Fibroblast of skin of abdomen (primary cell): ENCODE measurements at regions not wholly inside any gene's neighbourhood (a gene's known extent, or its start where the extent isn't known, plus 50 kb on each side); places are given as distances from the start of the nearest gene placed in this dataset.

Source experiments
- DNase-seq: peaks from one replicate; pipeline ENCODE4 v3.0.0-alpha.2; 2013

DNA sequence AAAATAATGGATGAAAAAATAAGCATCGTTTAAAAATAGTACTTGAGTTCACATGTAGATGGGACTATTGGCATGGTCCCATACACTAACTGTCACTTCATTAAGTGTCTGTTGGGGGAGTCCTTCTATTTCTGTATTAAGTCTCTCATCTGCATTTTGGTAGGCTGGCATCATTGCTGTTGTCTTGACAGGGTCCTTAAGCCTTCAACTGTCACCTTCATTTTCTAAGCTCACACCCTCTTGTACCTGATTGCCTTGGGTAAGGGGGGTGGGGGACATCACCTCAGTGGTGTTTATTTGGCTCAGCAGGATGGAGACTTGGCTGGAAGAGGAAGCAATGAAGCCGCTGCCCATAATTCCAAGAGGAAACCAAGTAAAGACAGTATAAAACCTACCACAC lies 202.0 kb upstream of the VEPH1 start:
- no peak for DNase-seq

DNA sequence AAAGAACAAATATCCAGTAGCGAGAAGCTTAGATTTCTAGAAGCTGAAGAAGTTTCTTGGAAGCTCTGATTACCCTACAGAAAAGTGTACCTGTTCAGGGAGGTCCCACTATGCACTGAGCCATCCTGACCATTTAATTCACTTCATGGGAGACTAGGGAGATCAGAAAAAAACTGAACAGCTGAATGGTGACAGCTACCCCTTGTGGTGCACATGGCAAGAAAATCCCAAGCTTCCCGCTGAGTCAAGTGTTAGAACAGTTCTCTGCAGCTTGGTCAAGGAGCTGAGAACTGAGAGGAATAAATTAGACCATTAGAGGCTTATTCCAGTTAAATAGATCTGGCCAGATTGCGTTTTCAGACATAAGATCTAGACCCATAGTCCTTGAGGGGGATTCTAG lies 197.2 kb upstream of the VEPH1 start:
- no peak for DNase-seq

DNA sequence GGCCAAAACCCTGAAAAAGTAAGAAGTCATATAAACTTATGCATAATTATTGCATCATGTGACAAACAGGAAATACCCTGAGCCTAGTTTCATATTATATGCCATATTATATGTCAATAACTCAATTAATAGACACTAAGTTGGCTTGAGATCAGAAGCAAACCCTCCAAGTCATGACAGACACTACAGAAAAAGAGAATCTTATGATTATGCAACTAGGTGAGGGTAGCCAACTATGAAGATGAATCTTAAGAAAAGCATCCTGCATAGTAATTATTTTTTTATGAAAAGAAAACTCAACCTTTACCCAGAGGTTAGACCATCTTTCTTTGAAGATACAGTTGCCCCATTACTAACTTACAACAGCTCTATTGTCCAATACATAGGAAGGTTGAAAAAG lies 192.4 kb upstream of the VEPH1 start:
- peak; percentile 34 for DNase-seq

DNA sequence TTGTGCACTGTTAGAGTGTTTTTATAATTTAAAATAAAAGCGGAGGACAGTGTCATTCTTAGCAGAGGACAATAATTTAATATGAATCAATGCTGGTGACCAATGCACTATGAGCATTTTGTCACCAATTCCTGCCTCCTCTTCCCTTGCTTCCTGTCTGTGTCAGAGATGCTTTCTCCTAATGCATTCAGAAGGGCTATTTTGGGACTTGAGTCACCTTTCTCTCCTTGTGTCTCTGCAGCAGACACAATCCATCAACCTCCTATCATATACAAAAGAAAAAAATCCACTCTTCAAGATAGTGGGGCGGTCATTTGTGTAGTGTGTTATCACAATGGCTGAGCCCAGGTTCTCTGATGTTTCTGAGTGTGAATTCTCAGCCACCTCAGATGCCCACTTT lies 191.9 kb upstream of the VEPH1 start:
- DNase-seq, result no peak

DNA sequence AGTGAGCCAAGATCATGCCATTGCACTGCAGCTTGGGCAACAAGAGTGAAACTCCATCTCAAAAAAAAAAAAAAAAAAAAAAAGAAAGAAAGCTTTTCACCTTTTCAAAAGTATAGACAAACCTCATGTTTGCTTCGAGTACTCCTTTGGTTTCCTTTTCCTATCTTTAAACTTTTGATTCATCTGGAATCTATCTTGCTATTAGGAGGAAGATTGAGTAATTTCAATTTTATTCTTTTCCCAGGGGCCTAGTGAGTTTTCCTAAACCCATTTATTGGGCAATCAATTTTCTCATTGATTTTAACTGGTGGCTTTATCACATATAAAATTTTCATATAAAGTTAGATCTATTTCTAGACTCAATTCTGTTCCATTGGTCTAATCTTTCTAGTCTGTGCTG lies 190.5 kb upstream of the VEPH1 start:
- DNase-seq, result no peak

DNA sequence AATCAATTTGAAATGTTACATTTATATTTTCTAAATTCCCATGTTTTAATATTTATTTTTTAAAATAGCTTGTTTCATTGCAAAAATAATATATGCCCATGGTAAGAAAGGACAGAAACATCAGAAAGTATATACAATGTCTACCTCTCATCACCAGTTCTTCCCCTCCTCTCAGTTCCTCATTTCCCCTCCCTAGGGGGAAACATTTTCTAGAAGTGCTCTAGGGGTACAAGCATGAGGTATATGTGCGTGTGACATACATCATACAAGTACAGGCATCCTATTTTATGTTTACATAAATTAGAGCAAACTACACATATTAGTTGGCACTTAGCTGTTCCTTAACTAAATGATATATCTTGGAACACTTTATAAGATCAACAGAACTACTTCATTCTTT lies 189.3 kb upstream of the VEPH1 start:
- DNase-seq, result no peak

DNA sequence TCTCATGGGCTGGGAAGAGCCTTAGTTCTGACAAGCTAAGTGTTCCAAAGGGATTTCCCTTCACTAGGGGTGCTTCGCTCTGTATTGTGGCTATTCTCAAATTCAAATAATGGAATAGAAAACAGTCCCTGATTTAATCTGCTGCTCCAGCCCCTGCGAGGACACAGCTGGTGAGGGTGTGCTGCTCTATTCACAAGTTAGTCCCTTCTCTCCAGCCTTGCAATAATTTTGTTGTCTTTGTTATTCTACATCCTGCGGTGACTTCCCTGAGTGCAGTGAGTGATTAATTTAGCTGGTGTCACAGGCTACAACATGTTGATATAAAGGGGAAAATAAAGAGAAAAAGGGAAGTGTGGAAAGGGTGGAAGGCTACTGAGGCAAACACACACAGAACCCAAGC lies 180.5 kb upstream of the VEPH1 start:
- DNase-seq, result no peak

DNA sequence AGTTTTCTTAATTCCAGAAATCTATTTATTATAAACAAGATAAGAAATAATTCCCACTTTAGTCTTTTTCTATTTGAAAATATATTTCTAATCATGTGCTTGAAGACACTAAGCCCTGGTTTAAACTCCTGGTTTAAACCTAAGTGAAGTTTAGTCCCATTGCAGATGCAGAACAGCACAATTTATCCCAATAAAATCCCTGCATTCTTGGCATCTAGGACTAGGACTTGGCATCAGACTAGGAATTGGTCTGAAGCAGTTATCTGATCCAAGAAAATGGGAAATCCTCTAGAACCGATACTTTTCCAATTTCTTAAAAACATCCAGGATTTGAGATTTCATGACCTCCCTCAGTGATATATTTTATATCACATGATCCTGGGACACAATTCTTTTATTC lies 168.8 kb upstream of the VEPH1 start:
- DNase-seq, result no peak

DNA sequence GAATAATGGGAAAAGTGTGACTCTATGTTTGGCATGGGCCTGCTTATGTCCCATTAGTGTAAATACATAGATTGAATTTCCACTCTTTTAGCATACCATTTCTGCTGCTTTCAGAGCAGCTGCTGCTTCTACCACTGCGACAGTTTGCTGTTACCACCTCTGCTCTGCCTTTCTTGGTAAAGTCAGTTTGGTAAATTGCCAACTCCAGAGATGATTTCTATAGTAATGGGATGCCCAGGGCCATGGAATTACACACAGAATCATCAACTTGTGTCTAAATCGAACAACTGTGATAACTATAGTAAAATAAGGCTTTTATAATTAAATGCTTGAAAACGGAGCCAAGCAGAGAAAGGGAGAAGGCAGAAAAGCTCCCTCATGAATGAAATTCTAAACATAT lies 168.4 kb upstream of the VEPH1 start:
- DNase-seq, result no peak

DNA sequence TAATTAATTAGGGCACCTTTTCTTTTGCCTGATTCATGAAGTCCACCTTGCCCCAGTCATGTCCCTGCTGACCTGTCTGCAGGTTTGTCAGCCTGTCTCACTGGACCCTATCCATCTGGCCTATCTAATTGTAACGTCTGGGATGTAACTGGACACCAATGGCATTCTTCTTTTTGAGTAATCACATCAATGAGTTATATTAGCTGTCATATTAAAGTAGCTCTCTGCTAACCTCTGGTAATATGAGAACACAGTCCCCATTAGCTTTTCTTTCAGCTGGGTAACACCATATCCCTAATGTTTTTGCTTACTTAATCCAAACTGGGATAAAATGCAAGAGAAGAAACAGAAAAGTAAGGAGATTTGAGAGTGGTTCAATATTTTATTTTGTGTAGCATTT lies 166.2 kb upstream of the VEPH1 start:
- DNase-seq, result peak; percentile 16

DNA sequence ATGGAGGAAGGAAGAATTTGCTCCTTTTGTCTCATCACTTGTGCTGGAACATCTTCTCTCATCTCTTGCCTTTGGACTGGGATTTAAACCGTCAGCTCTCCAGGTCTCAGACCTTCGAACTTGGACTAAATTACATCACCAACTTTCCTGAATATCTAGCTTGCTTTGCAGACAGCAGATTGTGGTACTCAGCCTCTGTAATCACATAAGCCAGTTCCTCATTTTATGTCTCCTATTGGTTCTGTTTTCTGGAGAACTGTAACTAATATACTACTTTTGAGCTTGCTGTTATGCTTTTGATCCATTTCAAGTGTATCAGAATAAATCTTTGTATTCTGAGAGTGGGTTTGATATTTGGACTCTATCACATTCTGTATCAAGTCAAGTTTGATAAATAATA lies 164.3 kb upstream of the VEPH1 start:
- DNase-seq, result no peak

DNA sequence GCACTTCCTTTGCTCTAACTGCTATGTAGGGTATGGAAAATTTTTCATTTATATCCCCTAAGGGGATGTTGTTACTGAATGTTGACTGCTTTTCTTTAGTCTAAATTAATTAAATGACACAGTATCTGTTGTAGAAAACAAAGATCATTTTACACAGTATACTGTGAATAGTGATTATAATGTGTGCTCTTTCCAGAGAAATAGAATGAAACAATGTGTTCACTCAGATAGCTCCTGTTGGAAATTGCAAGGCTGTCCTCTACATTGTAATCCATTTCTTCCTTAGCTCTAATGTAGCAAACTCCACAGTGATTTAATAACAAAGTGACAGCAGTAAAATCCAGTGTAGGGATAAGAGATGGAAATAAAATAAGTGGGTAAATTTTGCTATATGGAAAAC lies 159.0 kb upstream of the VEPH1 start:
- no peak for DNase-seq

DNA sequence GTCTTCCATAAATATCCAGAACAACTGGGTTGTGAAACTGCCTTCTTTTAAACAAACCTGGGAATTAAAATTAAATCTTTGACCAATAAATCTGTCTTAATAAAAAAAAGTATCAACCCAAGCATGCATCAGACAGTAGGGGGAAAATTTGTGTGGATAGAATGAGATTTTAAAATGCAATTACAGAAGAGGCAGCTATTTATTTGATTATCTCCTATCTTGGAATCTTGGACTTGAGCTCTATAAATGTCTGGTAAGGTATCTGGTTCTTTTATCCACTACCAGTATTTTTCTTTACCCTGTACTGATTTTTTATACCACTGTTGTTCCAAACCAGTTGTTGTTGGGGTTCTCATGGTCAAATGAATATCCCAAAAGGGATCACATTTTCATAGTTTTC lies 157.6 kb upstream of the VEPH1 start:
- DNase-seq, result no peak

DNA sequence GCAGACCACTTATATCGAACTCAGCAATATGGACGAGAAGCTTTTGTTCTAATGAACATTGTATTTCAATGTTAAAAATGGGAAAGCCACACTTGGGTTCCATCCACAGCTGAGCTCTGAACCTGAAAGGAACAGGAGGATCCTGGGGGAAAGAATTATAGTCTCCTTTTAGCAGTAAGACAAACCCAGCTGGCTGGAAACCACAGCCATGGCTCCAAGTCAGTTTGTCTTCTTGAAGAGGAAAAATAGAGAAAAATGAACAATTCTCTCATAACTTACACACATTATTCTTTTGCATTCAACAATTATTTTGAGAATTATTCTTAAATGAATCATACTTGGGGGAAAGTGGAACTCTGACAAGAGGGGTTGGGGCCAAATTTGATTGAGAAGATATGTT lies 149.2 kb upstream of the VEPH1 start:
- DNase-seq, result no peak

DNA sequence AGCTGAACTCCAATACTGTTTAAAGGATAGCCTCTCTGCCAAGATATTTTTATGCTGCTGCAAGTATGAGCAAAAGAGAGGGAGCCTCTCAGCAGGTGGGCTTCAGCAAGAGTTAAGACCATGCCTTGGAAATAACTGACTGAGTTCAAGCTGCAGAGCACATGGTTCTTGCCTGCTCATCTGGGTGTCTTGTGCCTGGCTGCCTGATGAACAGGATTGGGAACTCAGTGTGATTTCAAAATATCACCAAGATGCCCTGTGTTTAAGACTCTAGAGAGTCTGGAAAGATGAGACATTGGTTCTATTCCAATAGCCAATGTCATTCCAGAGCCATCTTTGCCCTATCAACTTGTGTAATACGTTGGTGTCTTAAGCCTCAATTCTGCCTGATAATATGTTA lies 147.5 kb upstream of the VEPH1 start:
- DNase-seq, result no peak

DNA sequence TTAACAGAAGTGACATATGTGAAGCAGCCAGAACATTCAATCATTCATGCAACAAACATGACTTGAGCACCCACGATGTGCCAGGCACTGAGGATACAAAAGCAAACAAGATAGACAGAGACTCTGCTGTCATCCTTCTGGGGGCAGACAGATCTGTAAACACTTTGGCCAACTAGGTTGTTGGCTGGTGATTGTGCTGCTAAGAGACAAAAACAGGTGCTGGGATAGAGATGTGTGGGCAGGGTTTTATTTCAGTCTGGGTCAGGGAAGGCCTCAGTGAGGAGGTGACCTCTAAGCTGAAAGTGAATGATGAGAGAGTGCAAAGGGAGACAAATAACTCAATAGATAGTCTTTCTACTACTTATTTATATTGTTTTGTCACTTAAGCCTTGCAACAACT lies 147.0 kb upstream of the VEPH1 start:
- DNase-seq, result no peak

DNA sequence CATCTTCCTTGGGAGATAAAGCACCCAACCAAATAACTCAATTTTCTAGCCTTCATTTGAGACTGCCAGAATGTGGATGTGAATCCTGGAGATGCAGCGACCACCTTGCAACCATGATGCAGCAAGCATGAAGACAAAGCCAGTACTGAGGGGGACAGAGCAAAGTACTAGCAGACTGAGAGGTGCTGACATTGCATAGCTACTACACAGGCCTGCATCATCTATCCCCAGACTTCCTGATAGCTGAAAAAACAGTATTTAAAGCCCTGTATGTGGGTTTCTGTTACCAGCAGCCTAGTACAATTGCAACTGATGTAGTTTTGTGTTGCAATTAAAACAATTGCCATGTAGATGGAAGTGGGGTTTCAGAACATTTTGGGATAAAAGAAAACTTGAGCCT lies 146.3 kb upstream of the VEPH1 start:
- no peak for DNase-seq

DNA sequence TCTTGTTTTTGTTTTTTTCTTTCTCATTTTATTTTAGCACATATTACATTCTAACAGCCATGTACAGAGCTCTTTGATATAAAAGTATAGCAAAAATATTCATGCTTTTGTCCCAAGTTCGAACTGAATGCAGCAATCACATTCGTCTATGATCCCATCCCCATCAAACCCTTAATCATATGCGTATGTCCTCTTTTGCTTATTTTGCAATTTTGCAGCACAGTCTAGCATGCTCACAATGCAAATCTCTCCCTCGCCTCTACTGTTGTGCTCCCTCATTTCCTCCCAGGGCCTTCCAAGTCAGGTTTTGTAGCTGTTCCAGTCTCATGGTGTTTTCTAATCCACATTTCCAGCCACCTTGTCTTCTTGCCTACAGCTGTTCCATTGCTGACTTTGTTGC lies 144.6 kb upstream of the VEPH1 start:
- no peak for DNase-seq

DNA sequence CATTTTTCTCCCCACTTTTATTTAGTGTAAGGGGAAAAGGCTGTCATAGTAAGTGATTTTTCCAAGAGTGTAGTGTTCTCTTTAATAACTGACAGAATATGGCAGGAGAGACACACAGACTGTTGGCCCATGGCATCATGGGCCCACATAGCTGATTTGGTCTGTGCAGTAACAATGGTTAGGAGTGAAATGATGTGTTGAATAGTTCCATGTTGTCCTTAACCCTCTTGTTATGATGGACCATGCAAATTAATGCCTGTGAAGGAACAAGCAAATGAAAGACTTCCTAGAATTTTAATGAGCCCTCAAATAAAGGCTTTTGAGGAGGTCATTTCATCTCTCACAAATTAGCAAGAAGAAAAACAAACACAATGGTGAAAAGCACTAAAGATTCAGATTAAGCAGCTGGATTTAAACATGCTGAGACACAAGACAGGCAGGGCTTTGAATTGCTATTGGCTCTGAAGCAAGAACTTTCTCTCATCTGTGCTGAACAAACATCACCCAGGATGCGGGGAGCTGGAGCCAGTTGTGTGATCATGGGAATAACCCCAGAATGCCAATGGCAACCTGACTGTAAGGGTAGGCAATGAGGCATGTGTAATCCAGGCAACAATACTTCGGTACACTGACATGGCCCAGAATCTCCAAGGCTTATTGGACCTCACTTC lies 136.7 kb upstream of the VEPH1 start:
- no peak for DNase-seq

DNA sequence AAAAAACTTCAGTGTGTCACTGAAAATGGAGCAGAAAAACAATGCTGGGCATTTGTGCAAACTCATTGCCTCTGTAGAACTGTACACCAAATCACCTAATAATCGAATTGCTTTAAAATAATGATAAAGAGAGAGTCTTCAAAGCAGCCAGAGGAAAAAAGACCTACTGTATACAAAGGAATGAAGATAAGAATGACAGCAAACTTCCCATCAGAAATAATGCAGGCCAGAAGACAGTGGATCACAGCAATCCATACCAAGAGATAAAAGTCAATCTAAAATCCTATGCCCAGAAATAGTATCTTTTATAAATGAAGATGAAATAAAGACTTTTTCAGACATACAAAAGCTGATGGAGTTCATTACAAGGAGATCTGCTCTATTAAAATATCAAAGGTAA lies 134.7 kb upstream of the VEPH1 start:
- no peak for DNase-seq

DNA sequence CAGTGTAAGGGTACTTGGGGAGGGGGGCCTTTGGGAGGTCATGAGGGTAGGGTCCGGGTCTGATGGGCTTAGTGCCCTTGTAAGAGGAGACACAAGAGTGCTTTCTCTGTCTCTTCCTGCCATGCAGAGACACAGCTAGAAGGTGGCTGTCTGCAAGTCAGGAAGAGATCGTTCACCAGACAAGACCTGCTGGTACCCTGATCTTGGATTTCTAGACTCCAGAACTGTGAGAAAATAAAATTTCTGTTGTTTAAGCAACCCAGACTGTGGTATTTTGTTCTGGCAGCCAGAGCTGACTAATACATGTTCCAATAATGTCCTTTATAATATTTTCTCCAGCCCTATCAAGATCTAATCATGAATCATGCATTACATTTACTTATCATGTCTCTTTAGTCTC lies 130.0 kb upstream of the VEPH1 start:
- DNase-seq, result no peak

DNA sequence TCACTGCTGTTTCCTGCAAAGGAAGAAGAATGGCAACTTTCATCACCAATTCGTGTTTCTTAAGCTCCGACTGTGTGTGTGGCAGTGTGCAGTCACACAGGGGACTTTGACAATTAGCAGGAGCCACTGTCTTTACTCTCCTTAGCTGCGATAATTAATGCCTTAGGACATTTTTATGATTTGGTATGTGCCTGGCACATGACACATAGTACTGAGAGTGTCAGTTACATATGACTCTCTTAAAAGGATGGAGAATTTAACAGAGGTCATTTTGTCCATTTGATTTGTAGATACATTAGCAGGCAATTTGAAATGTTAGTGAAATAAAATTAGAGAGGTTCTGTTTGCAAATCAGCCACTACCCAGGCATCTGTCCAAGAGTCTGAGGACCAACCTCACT lies 128.9 kb upstream of the VEPH1 start:
- no peak for DNase-seq

DNA sequence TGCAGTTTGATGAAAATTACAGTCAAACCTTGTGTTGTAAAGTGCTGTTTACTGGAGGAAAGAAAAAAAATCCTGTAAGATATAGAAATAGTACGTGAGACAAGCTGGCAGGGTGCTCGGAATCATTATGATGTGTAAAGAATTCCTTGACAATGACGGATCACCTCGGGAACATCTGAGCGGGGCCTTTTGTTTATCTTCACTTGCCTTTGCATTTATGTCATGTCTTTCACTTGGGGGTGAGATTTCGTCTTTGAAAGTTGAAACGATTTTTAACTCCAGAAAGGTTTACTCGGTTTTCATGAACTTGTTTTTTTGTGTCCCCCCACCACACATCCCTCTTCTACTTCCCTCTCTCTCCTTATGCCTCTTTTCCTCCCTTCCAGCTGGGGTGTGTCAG lies 128.3 kb upstream of the VEPH1 start:
- peak; percentile 49 for DNase-seq

DNA sequence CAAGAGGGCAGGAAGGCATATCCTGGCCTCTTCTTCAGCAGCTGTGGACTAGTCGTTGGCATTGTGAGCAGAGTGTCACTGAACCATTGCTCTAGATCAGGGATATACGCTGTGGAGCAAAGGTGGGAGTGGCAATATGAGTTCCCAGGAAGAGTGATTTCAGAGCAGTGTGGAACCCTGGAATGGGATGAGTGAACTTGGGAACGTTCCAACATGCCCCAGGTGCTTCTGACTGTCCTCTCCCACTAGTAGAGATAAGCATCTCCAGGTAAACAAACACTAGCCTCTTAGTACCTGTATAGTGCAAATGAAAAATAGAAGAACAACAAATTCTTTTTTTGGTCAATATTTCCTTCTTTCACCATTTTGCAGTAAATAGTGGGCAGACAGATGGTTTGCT lies 123.6 kb upstream of the VEPH1 start:
- no peak for DNase-seq

DNA sequence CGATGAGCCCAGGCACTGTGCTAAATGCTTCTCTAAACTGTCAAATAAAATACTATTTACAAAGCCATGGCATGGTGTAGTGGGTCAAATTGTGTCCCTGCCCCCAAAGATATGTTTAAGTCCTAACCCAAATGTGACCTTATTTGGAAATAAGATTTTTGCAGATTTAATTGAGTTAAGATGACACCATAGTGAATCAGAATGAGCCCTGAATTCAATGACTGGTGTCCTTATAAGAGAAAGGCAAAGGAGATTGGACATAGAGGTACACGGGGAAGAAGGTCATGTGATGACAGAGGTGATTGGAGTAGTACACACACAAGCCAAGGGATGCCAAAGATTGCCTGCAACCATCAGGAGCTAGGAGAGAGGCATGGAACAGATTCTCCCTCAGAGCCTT lies 121.6 kb upstream of the VEPH1 start:
- DNase-seq, result peak; percentile 20

DNA sequence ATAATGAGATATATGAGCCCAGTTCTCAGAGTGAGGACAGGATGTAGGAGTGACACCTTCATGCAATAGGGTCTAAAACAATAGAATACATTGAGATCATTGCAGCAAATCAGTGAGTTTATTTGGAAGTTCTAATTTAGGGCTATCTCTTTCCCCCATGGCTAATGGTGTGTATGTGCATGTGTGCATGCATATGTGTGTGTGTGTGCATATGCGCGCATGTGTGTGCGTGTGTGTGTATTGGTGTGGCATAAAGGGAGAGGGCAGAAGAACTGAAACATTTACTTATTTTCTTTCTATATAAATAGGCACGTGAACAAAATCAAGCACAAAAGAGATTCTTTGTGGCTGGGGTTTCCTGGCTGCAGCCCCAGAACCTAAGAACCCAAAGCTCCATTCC lies 115.7 kb upstream of the VEPH1 start:
- no peak for DNase-seq
